GM23338 (cell line): ENCODE measurements at regions not wholly inside any gene's neighbourhood (a gene's known extent, or its start where the extent isn't known, plus 50 kb on each side); places are given as distances from the start of the nearest gene placed in this dataset.

Experiments
- ATAC-seq: fragments of 200-7000 bp; cut with Tn5 transposase; 3 replicates; pipeline ENCODE4 v1.9.1; 2020
- DNase-seq: peaks from one replicate; pipeline ENCODE4 v3.0.0-alpha.2; 2015; ENCODE audit warnings: low spot score
- H2AFZ ChIP-seq: fragments of 200-600 bp; sonication (generic); 2 replicates; pipeline ENCODE4 v1.8.0; 2016; ENCODE audit warnings: antibody characterized with exemption, mild to moderate bottlenecking, moderate library complexity
- H3F3A ChIP-seq: fragments of 200-600 bp; sonication (generic); replicated peaks from 2 replicates; pipeline ENCODE4 v1.8.0; 2017; ENCODE audit warnings: antibody characterized with exemption, mixed run types, low read depth
- H3K27ac ChIP-seq: fragments of 200-600 bp; sonication (generic); 2 replicates; pipeline ENCODE4 v1.6.1; 2016; ENCODE audit warnings: low read depth
- H3K27me3 ChIP-seq: fragments of 200-600 bp; sonication (generic); 2 replicates; pipeline ENCODE4 v1.8.0; 2016; ENCODE audit warnings: mild to moderate bottlenecking, mixed run types, moderate library complexity; ENCODE audit not compliant: insufficient read depth
- H3K36me3 ChIP-seq: fragments of 200-600 bp; sonication (generic); 2 replicates; pipeline ENCODE4 v1.8.0; 2016; ENCODE audit warnings: mild to moderate bottlenecking; ENCODE audit not compliant: insufficient read depth
- H3K4me1 ChIP-seq: fragments of 200-600 bp; sonication (generic); 2 replicates; pipeline ENCODE4 v1.8.0; 2016; ENCODE audit warnings: mild to moderate bottlenecking, moderate library complexity; ENCODE audit not compliant: insufficient read depth
- H3K4me2 ChIP-seq: fragments of 200-600 bp; sonication (generic); 2 replicates; pipeline ENCODE4 v1.7.1; 2017; ENCODE audit warnings: mixed run types
- H3K4me3 ChIP-seq: fragments of 200-600 bp; sonication (generic); 2 replicates; pipeline ENCODE4 v1.6.1; 2016; ENCODE audit warnings: mixed run types
- H3K79me2 ChIP-seq: fragments of 200-600 bp; sonication (generic); replicated peaks from 2 replicates; pipeline ENCODE4 v1.8.0; 2017; ENCODE audit warnings: mild to moderate bottlenecking; ENCODE audit not compliant: insufficient read depth
- H3K9me2 ChIP-seq: fragments of 200-600 bp; sonication (generic); 2 replicates; pipeline ENCODE4 v1.8.0; 2017; ENCODE audit not compliant: insufficient read depth
- H4K20me1 ChIP-seq: fragments of 200-600 bp; sonication (generic); replicated peaks from 2 replicates; pipeline ENCODE4 v1.8.0; 2017; ENCODE audit warnings: mild to moderate bottlenecking; ENCODE audit not compliant: insufficient read depth
- H3K27ac Mint-ChIP-seq: 2 replicates; pipeline ENCODE4 v1.8.0; 2020; ENCODE audit warnings: inconsistent platforms, mild to moderate bottlenecking, moderate library complexity, mixed read lengths
- H3K27me3 Mint-ChIP-seq: 3 replicates; pipeline ENCODE4 v1.8.0; 2022; ENCODE audit warnings: low read depth, mild to moderate bottlenecking, moderate library complexity, mixed read lengths, inconsistent platforms; ENCODE audit not compliant: insufficient read depth, poor library complexity
- H3K36me3 Mint-ChIP-seq: 3 replicates; pipeline ENCODE4 v1.8.0; 2021; ENCODE audit warnings: low read depth, mild to moderate bottlenecking, inconsistent platforms, moderate library complexity, mixed read lengths
- H3K4me1 Mint-ChIP-seq: 3 replicates; pipeline ENCODE4 v1.8.0; 2020; ENCODE audit warnings: mild to moderate bottlenecking, inconsistent platforms, mixed read lengths
- H3K4me3 Mint-ChIP-seq: 3 replicates; pipeline ENCODE4 v1.8.0; 2021; ENCODE audit warnings: moderate library complexity, mild to moderate bottlenecking, inconsistent platforms, mixed read lengths
- H3K9me3 Mint-ChIP-seq: 3 replicates; pipeline ENCODE4 v1.8.0; 2020; ENCODE audit warnings: moderate library complexity, mild to moderate bottlenecking, inconsistent platforms, mixed read lengths
- CREB1 ChIP-seq: fragments of 250-450 bp; sonication (Bioruptor Pico); IDR thresholded peaks from 2 replicates; pipeline ENCODE4 v1.5.0; 2020; ENCODE audit warnings: low read depth, mild to moderate bottlenecking, moderate library complexity
- CTCF ChIP-seq, 2 experiments: fragments of 200-600 bp in 1 of 2; sonication (generic) in 1 of 2; conservative IDR thresholded peaks; 2 replicates each; pipeline versions ENCODE4 v1.5.1 to v1.6.1; 2016 to 2017; ENCODE audit warnings: antibody characterized with exemption in 2 of 2, low read depth in 2 of 2, mild to moderate bottlenecking in 2 of 2, moderate library complexity in 1 of 2
- ETS1 ChIP-seq: IDR thresholded peaks from 2 replicates; pipeline ENCODE4 v1.6.1; 2016; ENCODE audit warnings: antibody characterized with exemption
- EZH2 ChIP-seq: fragments of 200-600 bp; sonication (generic); IDR thresholded peaks from one replicate; pipeline ENCODE4 v1.8.0; 2017; ENCODE audit warnings: antibody characterized with exemption, mild to moderate bottlenecking, low read depth; ENCODE audit not compliant: unreplicated experiment
- EZH2phosphoT487 ChIP-seq: fragments of 200-600 bp; sonication (generic); IDR thresholded peaks from one replicate; pipeline ENCODE4 v1.8.1; 2018; ENCODE audit warnings: antibody characterized with exemption; ENCODE audit not compliant: unreplicated experiment
- JUNB ChIP-seq: IDR thresholded peaks from one replicate; pipeline ENCODE4 v1.6.1; 2016; ENCODE audit warnings: antibody characterized with exemption; ENCODE audit not compliant: unreplicated experiment
- NANOG ChIP-seq: IDR thresholded peaks from 2 replicates; pipeline ENCODE4 v1.6.1; 2016; ENCODE audit warnings: antibody characterized with exemption, borderline replicate concordance
- POLR2AphosphoS5 ChIP-seq: IDR thresholded peaks from 2 replicates; pipeline ENCODE4 v1.6.1; 2016; ENCODE audit warnings: antibody characterized with exemption, low read depth
- REST ChIP-seq: IDR thresholded peaks from one replicate; pipeline ENCODE4 v1.6.1; 2018; ENCODE audit warnings: antibody characterized with exemption; ENCODE audit not compliant: unreplicated experiment
- STAT1 ChIP-seq: IDR thresholded peaks from one replicate; pipeline ENCODE4 v1.6.1; 2016; ENCODE audit warnings: antibody characterized with exemption; ENCODE audit not compliant: unreplicated experiment
- ZNF114 ChIP-seq: fragments of 250-450 bp; sonication (Bioruptor Pico); IDR thresholded peaks from 2 replicates; pipeline ENCODE4 v1.5.0; 2020; ENCODE audit warnings: mild to moderate bottlenecking, moderate library complexity
- ZNF331 ChIP-seq: fragments of 250-450 bp; sonication (Bioruptor Pico); IDR thresholded peaks from 2 replicates; pipeline ENCODE4 v1.5.0; 2020; ENCODE audit warnings: low read depth, mild to moderate bottlenecking, moderate library complexity
- ZNF462 ChIP-seq: fragments of 250-450 bp; sonication (Bioruptor Pico); IDR thresholded peaks from 2 replicates; pipeline ENCODE4 v1.5.0; 2020; ENCODE audit warnings: mild to moderate bottlenecking, moderate library complexity

GRCh38 chr5:67605730-67606585, 409.4 kb upstream of the CD180 start (continued):
- TF ChIP-seq ZNF462 (CRISPR knock-in tag) (no peak), ETS1 (no peak)

- Mint-ChIP-seq H3K9me3 (no peaks in the 10 kb centered on the region), H3K36me3 (no peaks in the 10 kb centered on the region; the same call in 2 of the 3 replicates), H3K4me3 (no peak overlapping the region), H3K27ac (no peak overlapping the region), H3K27me3 (no peaks in the 10 kb centered on the region), H3K4me1 (no peaks in the 10 kb centered on the region)
- Histone ChIP-seq H3K4me1 (no peaks in the 10 kb centered on the region), H3K27ac (no peak overlapping the region), H3K36me3 (no peaks in the 10 kb centered on the region), H3K27me3 (no peaks in the 10 kb centered on the region), H3K4me3 (no peak overlapping the region), H3K4me2 (no peak overlapping the region), H4K20me1 (no peaks in the 10 kb centered on the region), H3F3A (no peaks in the 10 kb centered on the region), H2AFZ (no peak overlapping the region), H3K9me2 (peaks cover 15% of the 10 kb centered on the region), H3K79me2 (no peaks in the 10 kb centered on the region)
- no peak for DNase-seq
- ATAC-seq, result no peak
- TF ChIP-seq STAT1 (no peak), CTCF (conservative IDR thresholded peaks at IDR 0.05; ENCODE audit: low read depth in 2 of 2) (no peak), ZNF331 (CRISPR knock-in tag) (no peak), JUNB (no peak), ZNF114 (no peak), REST (no peak), EZH2 (no peak), CREB1 (CRISPR knock-in tag) (no peak), POLR2AphosphoS5 (no peak), NANOG (no peak), EZH2phosphoT487 (no peak)
Observed at GRCh38 chr5:67591491-67591890, 394.9 kb upstream of the CD180 start.
